Hepatocyte (in vitro differentiated cells): ENCODE measurements at regions not wholly inside any gene's neighbourhood (a gene's known extent, or its start where the extent isn't known, plus 50 kb on each side); places are given as distances from the start of the nearest gene placed in this dataset.

Source experiments
- DNase-seq: peaks from one replicate; pipeline ENCODE4 v3.0.0-alpha.2; 2016; ENCODE audit warnings: low spot score
- H2AFZ ChIP-seq: fragments of 200-600 bp; sonication (generic); 2 replicates; pipeline ENCODE4 v1.6.0; 2016; ENCODE audit warnings: antibody characterized with exemption, mild to moderate bottlenecking
- H3K27ac ChIP-seq: fragments of 200-600 bp; sonication (generic); 2 replicates; pipeline ENCODE4 v1.5.1; 2016; ENCODE audit warnings: mild to moderate bottlenecking
- H3K27me3 ChIP-seq: fragments of 200-600 bp; sonication (generic); 2 replicates; pipeline ENCODE4 v1.6.1; 2016
- H3K36me3 ChIP-seq: fragments of 200-600 bp; sonication (generic); replicated peaks from 2 replicates; pipeline ENCODE4 v1.5.1; 2016; ENCODE audit warnings: low read depth; ENCODE audit not compliant: insufficient read depth
- H3K4me1 ChIP-seq: fragments of 200-600 bp; sonication (generic); 2 replicates; pipeline ENCODE4 v1.5.1; 2016; ENCODE audit warnings: mild to moderate bottlenecking, moderate library complexity; ENCODE audit not compliant: insufficient read depth
- H3K4me2 ChIP-seq: fragments of 200-600 bp; sonication (generic); 2 replicates; pipeline ENCODE4 v1.6.0; 2016
- H3K4me3 ChIP-seq: fragments of 200-600 bp; sonication (generic); 2 replicates; pipeline ENCODE4 v1.5.1; 2016; ENCODE audit warnings: mild to moderate bottlenecking
- H3K79me2 ChIP-seq: fragments of 200-600 bp; sonication (generic); 2 replicates; pipeline ENCODE4 v1.6.0; 2017; ENCODE audit warnings: mild to moderate bottlenecking
- H3K9me2 ChIP-seq: fragments of 200-600 bp; sonication (generic); replicated peaks from 2 replicates; pipeline ENCODE4 v1.6.0; 2017; ENCODE audit warnings: mild to moderate bottlenecking; ENCODE audit not compliant: insufficient read depth
- H3K9me3 ChIP-seq: fragments of 200-600 bp; sonication (generic); 2 replicates; pipeline ENCODE4 v1.5.1; 2016; ENCODE audit warnings: low read depth, mild to moderate bottlenecking
- H4K20me1 ChIP-seq: fragments of 200-600 bp; sonication (generic); 2 replicates; pipeline ENCODE4 v1.6.0; 2016; ENCODE audit warnings: mild to moderate bottlenecking; ENCODE audit not compliant: insufficient read depth, poor library complexity, severe bottlenecking
- CTCF ChIP-seq: fragments of 200-600 bp; sonication (generic); IDR thresholded peaks from 2 replicates; pipeline ENCODE4 v1.5.1; 2016; ENCODE audit warnings: antibody characterized with exemption, mild to moderate bottlenecking; ENCODE audit not compliant: poor library complexity
- EZH2 ChIP-seq: fragments of 200-600 bp; sonication (generic); IDR thresholded peaks from 2 replicates; pipeline ENCODE4 v1.6.1; 2016; ENCODE audit warnings: antibody characterized with exemption, mild to moderate bottlenecking, borderline replicate concordance
- EZH2phosphoT487 ChIP-seq: fragments of 200-600 bp; sonication (generic); IDR thresholded peaks from one replicate; pipeline ENCODE4 v1.6.1; 2018; ENCODE audit warnings: antibody characterized with exemption, mild to moderate bottlenecking, low read depth, moderate library complexity; ENCODE audit not compliant: unreplicated experiment, severe bottlenecking
- WGBS: methylation state at CpG from one replicate; pipeline ENCODE4 v1.1.6; 2016; ENCODE audit warnings: low lambda C conversion rate; ENCODE audit errors: missing lambda C conversion rate; 5-methylcytosine and 5-hydroxymethylcytosine counted together

- Histone ChIP-seq H3K4me2 (no peak overlapping the region), H3K9me3 (no peaks in the 10 kb centered on the region), H3K9me2 (no peaks in the 10 kb centered on the region), H2AFZ (no peak overlapping the region), H3K27me3 (no peaks in the 10 kb centered on the region), H3K4me3 (no peak overlapping the region), H3K27ac (no peak overlapping the region), H3K79me2 (no peaks in the 10 kb centered on the region), H3K4me1 (no peaks in the 10 kb centered on the region), H4K20me1 (no peaks in the 10 kb centered on the region), H3K36me3 (no peaks in the 10 kb centered on the region)
- 79% methylated on average over 2 of the region's 2 CpGs for WGBS
- TF ChIP-seq EZH2 (no peak), CTCF (no peak), EZH2phosphoT487 (no peak)
- DNase-seq: no peak
These were observed 322.3 kb upstream of the SUCLG2 start for GRCh38 chr3:67976663-67977062.

- no peak for TF ChIP-seq CTCF
- TF ChIP-seq EZH2: no peak
- no peak for TF ChIP-seq EZH2phosphoT487
- Histone ChIP-seq H3K27ac (no peak overlapping the region), H4K20me1 (no peaks in the 10 kb centered on the region), H3K79me2 (no peaks in the 10 kb centered on the region), H3K9me3 (no peaks in the 10 kb centered on the region), H3K4me2 (no peak overlapping the region), H3K9me2 (no peaks in the 10 kb centered on the region), H3K4me3 (no peak overlapping the region), H3K4me1 (no peaks in the 10 kb centered on the region), H3K36me3 (no peaks in the 10 kb centered on the region), H2AFZ (no peak overlapping the region), H3K27me3 (no peaks in the 10 kb centered on the region)
- no peak for DNase-seq
These were observed 310.2 kb upstream of the SUCLG2 start for GRCh38 chr3:67964596-67964995.

GRCh38 chr3:67957268-67957667 is 302.9 kb upstream of the SUCLG2 start:
- H3K79me2 ChIP-seq: no peaks in the 10 kb centered on the region
- no peak overlapping the region for H2AFZ ChIP-seq
- no peak overlapping the region for H3K27ac ChIP-seq
- no peaks in the 10 kb centered on the region for H3K9me2 ChIP-seq
- no peaks in the 10 kb centered on the region for H3K36me3 ChIP-seq
- no peak for DNase-seq
- WGBS: 80% methylated on average over 2 of the region's 2 CpGs
- no peak overlapping the region for H3K4me2 ChIP-seq
- no peak overlapping the region for H3K4me3 ChIP-seq
- no peak for TF ChIP-seq EZH2phosphoT487
- TF ChIP-seq EZH2: no peak
- no peak for TF ChIP-seq CTCF
- no peaks in the 10 kb centered on the region for H4K20me1 ChIP-seq
- no peaks in the 10 kb centered on the region for H3K27me3 ChIP-seq
- no peaks in the 10 kb centered on the region for H3K9me3 ChIP-seq
- no peaks in the 10 kb centered on the region for H3K4me1 ChIP-seq

- WGBS: 40% methylated on average over 13 of the region's 13 CpGs
- no peak for TF ChIP-seq EZH2phosphoT487
These were observed 293.5 kb upstream of the SUCLG2 start for GRCh38 chr3:67947808-67948508.

More at GRCh38 chr3:67947808-67948508, 293.5 kb upstream of the SUCLG2 start:
- H3K9me3 ChIP-seq: no peaks in the 10 kb centered on the region
- no peaks in the 10 kb centered on the region for H3K36me3 ChIP-seq
- no peaks in the 10 kb centered on the region for H4K20me1 ChIP-seq
- H3K9me2 ChIP-seq: no peaks in the 10 kb centered on the region
- H3K4me1 ChIP-seq: peaks cover 7% of the 10 kb centered on the region
- H3K27ac ChIP-seq: peak overlapping the region; percentile 77
- no peaks in the 10 kb centered on the region for H3K79me2 ChIP-seq
- peak overlapping the region; percentile 70 for H3K4me2 ChIP-seq
- no peaks in the 10 kb centered on the region for H3K27me3 ChIP-seq
- peak overlapping the region; percentile 56 for H2AFZ ChIP-seq
- peak; percentile 77 for DNase-seq
- no peak overlapping the region for H3K4me3 ChIP-seq
